ENCODE measurements at regions not wholly inside any gene's neighbourhood (a gene's known extent, or its start where the extent isn't known, plus 50 kb on each side); places are given as distances from the start of the nearest gene placed in this dataset.

GRCh38 chr3:168155303-168155702 is 59.6 kb upstream of the GOLIM4 start:
- TF ChIP-seq MAFK (IDR thresholded peaks at IDR 0.05; ENCODE audit: low read depth, low read length) (no peak), CEBPB (IDR thresholded peaks at IDR 0.05; ENCODE audit: low read depth, low read length) (no peak)
- TF ChIP-seq, protein P1, sequence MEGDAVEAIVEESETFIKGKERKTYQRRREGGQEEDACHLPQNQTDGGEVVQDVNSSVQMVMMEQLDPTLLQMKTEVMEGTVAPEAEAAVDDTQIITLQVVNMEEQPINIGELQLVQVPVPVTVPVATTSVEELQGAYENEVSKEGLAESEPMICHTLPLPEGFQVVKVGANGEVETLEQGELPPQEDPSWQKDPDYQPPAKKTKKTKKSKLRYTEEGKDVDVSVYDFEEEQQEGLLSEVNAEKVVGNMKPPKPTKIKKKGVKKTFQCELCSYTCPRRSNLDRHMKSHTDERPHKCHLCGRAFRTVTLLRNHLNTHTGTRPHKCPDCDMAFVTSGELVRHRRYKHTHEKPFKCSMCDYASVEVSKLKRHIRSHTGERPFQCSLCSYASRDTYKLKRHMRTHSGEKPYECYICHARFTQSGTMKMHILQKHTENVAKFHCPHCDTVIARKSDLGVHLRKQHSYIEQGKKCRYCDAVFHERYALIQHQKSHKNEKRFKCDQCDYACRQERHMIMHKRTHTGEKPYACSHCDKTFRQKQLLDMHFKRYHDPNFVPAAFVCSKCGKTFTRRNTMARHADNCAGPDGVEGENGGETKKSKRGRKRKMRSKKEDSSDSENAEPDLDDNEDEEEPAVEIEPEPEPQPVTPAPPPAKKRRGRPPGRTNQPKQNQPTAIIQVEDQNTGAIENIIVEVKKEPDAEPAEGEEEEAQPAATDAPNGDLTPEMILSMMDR (conservative IDR thresholded peaks at IDR 0.05; ENCODE audit: low read depth, low read length): no peak
